Endothelial cell of umbilical vein (primary cell): ENCODE measurements at regions not wholly inside any gene's neighbourhood (a gene's known extent, or its start where the extent isn't known, plus 50 kb on each side); places are given as distances from the start of the nearest gene placed in this dataset.

ENCODE experiments used
- BruUV-seq: library from RNA; stranded (reverse); fragments of 400-500 nt; replicated peaks from 2 replicates; lab custom pipeline; 2021; lab: Mats Ljungman, UMichigan
- CTCF ChIA-PET: fragments of 300-600, 350-600 bp; sonication (Branson Sonifier 250); formaldehyde crosslinking; loops from one replicate; lab custom pipeline; 2021; ENCODE audit warnings: antibody characterized with exemption, inconsistent platforms; lab: Charles Lee
- POLR2A ChIA-PET: fragments of 300-600, 350-600 bp; sonication (Branson Sonifier 250); formaldehyde crosslinking; loops from one replicate; lab custom pipeline; 2021; ENCODE audit warnings: antibody characterized with exemption, inconsistent platforms; lab: Charles Lee
- DNase-seq: peaks from one replicate; pipeline ENCODE4 v3.0.0-alpha.2; 2011; ENCODE audit warnings: low read depth, low spot score
- FAIRE-seq: peaks from 2 replicates; lab custom pipeline; 2011; peaks lifted over from hg19 to GRCh38; lab: Jason Lieb, UNC
- H2AFZ ChIP-seq: 2 replicates; pipeline ENCODE4 v1.6.0; 2012; ENCODE audit warnings: low read depth, low read length, control low read depth, inconsistent platforms
- H3K27ac ChIP-seq: 2 replicates; pipeline ENCODE4 v1.5.1; 2011; ENCODE audit warnings: low read depth, mild to moderate bottlenecking, control low read depth, low read length, moderate library complexity; ENCODE audit not compliant: insufficient read depth
- H3K27me3 ChIP-seq, 2 experiments: 2 replicates each; pipeline versions ENCODE4 v1.6.0 to v1.6.1; 2011; ENCODE audit warnings: low read length in 2 of 2, mixed read lengths in 1 of 2; ENCODE audit not compliant: control insufficient read depth in 2 of 2, insufficient read depth in 2 of 2
- H3K36me3 ChIP-seq, 2 experiments: 2 replicates in 1 of 2; 3 replicates in 1 of 2; pipeline ENCODE4 v1.5.1; 2011; ENCODE audit warnings: low read length in 2 of 2, mild to moderate bottlenecking in 1 of 2, moderate library complexity in 1 of 2; ENCODE audit not compliant: control insufficient read depth in 2 of 2, insufficient read depth in 2 of 2; ENCODE audit errors: extremely low read depth in 1 of 2
- H3K4me1 ChIP-seq: 3 replicates; pipeline ENCODE4 v1.5.1; 2011; ENCODE audit warnings: mild to moderate bottlenecking, low read length; ENCODE audit not compliant: control insufficient read depth, insufficient read depth; ENCODE audit errors: extremely low read depth
- H3K4me2 ChIP-seq: 2 replicates; pipeline ENCODE4 v1.6.1; 2011; ENCODE audit warnings: low read length, control low read depth, mixed read lengths; ENCODE audit not compliant: insufficient read depth
- H3K4me3 ChIP-seq, 3 experiments: fragments of 200-600 bp in 1 of 3; sonication (generic), shearing (Covaris generic) in 1 of 3; replicated peaks in 1 of 3; 2 replicates each; pipeline ENCODE4 v1.5.1; 2011 to 2016; ENCODE audit warnings: control low read depth in 3 of 3, low read length in 3 of 3, mild to moderate bottlenecking in 2 of 3, inconsistent platforms in 1 of 3, low read depth in 1 of 3, moderate library complexity in 1 of 3; ENCODE audit not compliant: insufficient read depth in 1 of 3
- H3K79me2 ChIP-seq: 2 replicates; pipeline ENCODE4 v1.6.0; 2012; ENCODE audit warnings: low read length, inconsistent platforms; ENCODE audit not compliant: control insufficient read depth, insufficient read depth
- H3K9ac ChIP-seq: replicated peaks from 2 replicates; pipeline ENCODE3; 2011; ENCODE audit warnings: low read length, control low read depth; ENCODE audit not compliant: insufficient read depth; ENCODE audit errors: extremely low read depth
- H3K9me1 ChIP-seq: replicated peaks from 3 replicates; pipeline ENCODE4 v1.6.0; 2011; ENCODE audit warnings: mild to moderate bottlenecking, low read length; ENCODE audit not compliant: control insufficient read depth, insufficient read depth; ENCODE audit errors: extremely low read depth
- H3K9me3 ChIP-seq: replicated peaks from 2 replicates; pipeline ENCODE4 v1.5.1; 2012; ENCODE audit warnings: low read length, inconsistent platforms; ENCODE audit not compliant: control insufficient read depth, insufficient read depth
- H4K20me1 ChIP-seq: replicated peaks from 2 replicates; pipeline ENCODE3; 2011; ENCODE audit warnings: mild to moderate bottlenecking, low read length; ENCODE audit not compliant: control insufficient read depth, insufficient read depth; ENCODE audit errors: extremely low read depth
- CTCF ChIP-seq, 2 donors: IDR thresholded peaks; 1 replicate in 1 of 2; 2 replicates in 1 of 2; pipeline ENCODE4 v1.5.1; 2011; ENCODE audit warnings: low read length in 2 of 2, mild to moderate bottlenecking in 2 of 2, moderate library complexity in 2 of 2, control low read depth in 1 of 2, inconsistent platforms in 1 of 2, low read depth in 1 of 2; ENCODE audit not compliant: insufficient read depth in 1 of 2; ENCODE audit errors: extremely low read depth in 1 of 2
- EZH2 ChIP-seq: IDR thresholded peaks from 2 replicates; pipeline ENCODE4 v1.6.1; 2012; ENCODE audit warnings: borderline replicate concordance, low read depth, mild to moderate bottlenecking, moderate library complexity, low read length, inconsistent platforms; ENCODE audit not compliant: severe bottlenecking
- FOS ChIP-seq: IDR thresholded peaks from 2 replicates; pipeline ENCODE4 v1.6.1; 2011; ENCODE audit warnings: mild to moderate bottlenecking, low read length, moderate library complexity, borderline replicate concordance; ENCODE audit not compliant: insufficient read depth
- GATA2 ChIP-seq: IDR thresholded peaks from 2 replicates; pipeline ENCODE4 v1.7.0; 2011; ENCODE audit warnings: low read depth, mild to moderate bottlenecking, moderate library complexity, mixed read lengths, low read length; ENCODE audit not compliant: insufficient read length, insufficient read depth
- JUN ChIP-seq: IDR thresholded peaks from 2 replicates; pipeline ENCODE4 v1.6.1; 2011; ENCODE audit warnings: borderline replicate concordance, low read depth; ENCODE audit not compliant: insufficient read length, insufficient read depth
- MAX ChIP-seq: IDR thresholded peaks from 2 replicates; pipeline ENCODE4 v1.6.1; 2011; ENCODE audit not compliant: insufficient read depth, insufficient read length
- MYC ChIP-seq: IDR thresholded peaks from one replicate; pipeline ENCODE4 v1.6.1; 2011; ENCODE audit warnings: mild to moderate bottlenecking, low read depth, low read length
- POLR2A ChIP-seq: IDR thresholded peaks from 2 replicates; pipeline ENCODE4 v1.6.1; 2012; ENCODE audit warnings: low read depth, mild to moderate bottlenecking, control low read depth, low read length
- POLR2AphosphoS5 ChIP-seq: IDR thresholded peaks from 2 replicates; pipeline ENCODE4 v1.6.1; 2012; ENCODE audit warnings: low read depth, mild to moderate bottlenecking, control low read depth, low read length, moderate library complexity; ENCODE audit not compliant: insufficient read depth
- dilution Hi-C: fragments of 300-500 bp; cut with MboI; formaldehyde crosslinking; loops from one replicate; pipeline ENCODE4 v1.15.0; 2019; ENCODE audit warnings: low sequenced_read_pairs; ENCODE audit not compliant: extremely low pct_ligation_motif_present
- intact Hi-C: fragments of 100-400 bp; cut with micrococcal nuclease; formaldehyde crosslinking; loops from one replicate; pipeline ENCODE4 v1.10.0; 2022

- Histone ChIP-seq H3K9ac (no peak overlapping the region), H3K4me2 (no peak overlapping the region), H3K9me1 (no peaks in the 10 kb centered on the region), H4K20me1 (no peaks in the 10 kb centered on the region), H3K4me1 (no peaks in the 10 kb centered on the region), H3K4me3 (no peak overlapping the region), H2AFZ (no peak overlapping the region), H3K27me3 (peaks cover 0 to 2% of the 10 kb centered on the region in 2 experiments), H3K36me3 (no peaks in the 10 kb centered on the region), H3K79me2 (no peaks in the 10 kb centered on the region), H3K9me3 (no peaks in the 10 kb centered on the region), H3K27ac (no peak overlapping the region)
- FAIRE-seq: no peak
- ChIA-PET CTCF (no interaction called here), POLR2A (no interaction called here)
- TF ChIP-seq FOS: no peak
- TF ChIP-seq CTCF (IDR thresholded peaks at IDR 0.05; ENCODE audit: extremely low read depth in 1 of 2, insufficient read depth in 1 of 2, low read depth in 1 of 2, low read length in 2 of 2): no peak
- no peak for TF ChIP-seq MYC
- no peak for TF ChIP-seq MAX
- no peak for TF ChIP-seq POLR2A
- TF ChIP-seq JUN: no peak
- no peak for TF ChIP-seq POLR2AphosphoS5
- no peak for TF ChIP-seq GATA2
- no peak for TF ChIP-seq EZH2
- dilution Hi-C loops (no loop called here), intact Hi-C loops (no loop called here)
- no TSS peak for BruUV-seq
- peak; percentile 37 for DNase-seq
Measured at GRCh38 chr20:48052475-48052835, 267.2 kb upstream of the SULF2 start.
